SJCRH30 (cell line): ENCODE measurements at regions not wholly inside any gene's neighbourhood (a gene's known extent, or its start where the extent isn't known, plus 50 kb on each side); places are given as distances from the start of the nearest gene placed in this dataset.

Experiments
- DNase-seq, 2 experiments: peaks; one replicate each; pipeline ENCODE4 v3.0.0-alpha.2; 2015 to 2020
- H3K27ac ChIP-seq: fragments of 250-450 bp; sonication (Bioruptor Pico); 2 replicates; pipeline ENCODE4 v1.5.1; 2020; ENCODE audit warnings: mild to moderate bottlenecking, moderate library complexity
- H3K27me3 ChIP-seq: fragments of 250-450 bp; sonication (Bioruptor Pico); 2 replicates; pipeline ENCODE4 v1.5.1; 2020; ENCODE audit warnings: mild to moderate bottlenecking, moderate library complexity
- H3K36me3 ChIP-seq: fragments of 250-450 bp; sonication (Bioruptor Pico); 2 replicates; pipeline ENCODE4 v1.5.1; 2020; ENCODE audit warnings: mild to moderate bottlenecking, moderate library complexity
- H3K4me1 ChIP-seq: fragments of 250-450 bp; sonication (Bioruptor Pico); 2 replicates; pipeline ENCODE4 v1.5.1; 2020; ENCODE audit warnings: mild to moderate bottlenecking, moderate library complexity
- H3K4me3 ChIP-seq: fragments of 250-450 bp; sonication (Bioruptor Pico); 2 replicates; pipeline ENCODE4 v1.5.1; 2020; ENCODE audit warnings: mild to moderate bottlenecking, moderate library complexity
- H3K9me3 ChIP-seq: fragments of 250-450 bp; sonication (Bioruptor Pico); replicated peaks from 2 replicates; pipeline ENCODE4 v1.5.1; 2020; ENCODE audit warnings: mild to moderate bottlenecking, moderate library complexity

GRCh38 chr14:87652278-87652677, 340.7 kb downstream of the GALC start:
- Histone ChIP-seq H3K4me3 (no peak overlapping the region), H3K27ac (no peak overlapping the region), H3K27me3 (no peaks in the 10 kb centered on the region), H3K36me3 (no peaks in the 10 kb centered on the region), H3K9me3 (no peaks in the 10 kb centered on the region), H3K4me1 (no peaks in the 10 kb centered on the region)
- DNase-seq = no peak

GRCh38 chr14:87644689-87645088, 348.3 kb downstream of the GALC start:
- no peak for DNase-seq
- H3K27ac ChIP-seq = no peak overlapping the region
- no peak overlapping the region for H3K4me3 ChIP-seq
- H3K36me3 ChIP-seq = no peaks in the 10 kb centered on the region
- no peaks in the 10 kb centered on the region for H3K9me3 ChIP-seq
- H3K27me3 ChIP-seq = no peaks in the 10 kb centered on the region
- H3K4me1 ChIP-seq = no peaks in the 10 kb centered on the region

GRCh38 chr14:87643005-87643404, 350.0 kb downstream of the GALC start:
- H3K36me3 ChIP-seq = no peaks in the 10 kb centered on the region

GRCh38 chr14:87640553-87640952, 352.4 kb downstream of the GALC start:
- no peak for DNase-seq
- H3K27me3 ChIP-seq = no peaks in the 10 kb centered on the region
- H3K36me3 ChIP-seq = no peaks in the 10 kb centered on the region
- H3K27ac ChIP-seq = no peak overlapping the region
- no peak overlapping the region for H3K4me3 ChIP-seq
- no peaks in the 10 kb centered on the region for H3K4me1 ChIP-seq
- H3K9me3 ChIP-seq = no peaks in the 10 kb centered on the region

More at GRCh38 chr14:87643005-87643404, 350.0 kb downstream of the GALC start:
- no peaks in the 10 kb centered on the region for H3K4me1 ChIP-seq
- H3K27ac ChIP-seq = no peak overlapping the region
- no peak overlapping the region for H3K4me3 ChIP-seq
- peak in 1 of 2 experiments; percentile 5 for DNase-seq
- H3K9me3 ChIP-seq = no peaks in the 10 kb centered on the region
- no peaks in the 10 kb centered on the region for H3K27me3 ChIP-seq

GRCh38 chr14:87638196-87638595, 354.8 kb downstream of the GALC start:
- H3K27me3 ChIP-seq = no peaks in the 10 kb centered on the region
- H3K36me3 ChIP-seq = no peaks in the 10 kb centered on the region
- no peak overlapping the region for H3K27ac ChIP-seq
- no peak overlapping the region for H3K4me3 ChIP-seq
- H3K4me1 ChIP-seq = no peaks in the 10 kb centered on the region
- DNase-seq = no peak
- no peaks in the 10 kb centered on the region for H3K9me3 ChIP-seq

GRCh38 chr14:87635442-87635841, 357.5 kb downstream of the GALC start:
- Histone ChIP-seq H3K27ac (no peak overlapping the region), H3K4me3 (no peak overlapping the region), H3K4me1 (peaks cover 7% of the 10 kb centered on the region; the same call in 1 of the 2 replicates), H3K9me3 (no peaks in the 10 kb centered on the region), H3K27me3 (no peaks in the 10 kb centered on the region), H3K36me3 (no peaks in the 10 kb centered on the region)
- DNase-seq = no peak

- DNase-seq = no peak
- Histone ChIP-seq H3K27me3 (no peaks in the 10 kb centered on the region), H3K27ac (no peak overlapping the region), H3K9me3 (no peaks in the 10 kb centered on the region), H3K4me1 (peaks cover 20% of the 10 kb centered on the region), H3K4me3 (no peak overlapping the region), H3K36me3 (no peaks in the 10 kb centered on the region)
These were observed 360.2 kb downstream of the GALC start for GRCh38 chr14:87632796-87633195.

GRCh38 chr14:87630846-87631245, 362.1 kb downstream of the GALC start:
- H3K27ac ChIP-seq = peak overlapping the region; percentile 28; the same call in 1 of the 2 replicates
- no peak overlapping the region for H3K4me3 ChIP-seq
- no peaks in the 10 kb centered on the region for H3K27me3 ChIP-seq
- H3K9me3 ChIP-seq = no peaks in the 10 kb centered on the region
- no peaks in the 10 kb centered on the region for H3K36me3 ChIP-seq
- DNase-seq = peak in 1 of 2 experiments; percentile 29
- H3K4me1 ChIP-seq = peaks cover 21% of the 10 kb centered on the region

- Histone ChIP-seq H3K27me3 (no peaks in the 10 kb centered on the region), H3K4me3 (no peak overlapping the region)
- DNase-seq = no peak
These were observed 363.2 kb downstream of the GALC start for GRCh38 chr14:87629788-87630187.

GRCh38 chr14:87628780-87629179, 364.2 kb downstream of the GALC start:
- H3K9me3 ChIP-seq = no peaks in the 10 kb centered on the region
- DNase-seq = no peak
- no peak overlapping the region for H3K4me3 ChIP-seq
- peak overlapping the region; percentile 23; the same call in 1 of the 2 replicates for H3K27ac ChIP-seq
- peaks cover 21% of the 10 kb centered on the region for H3K4me1 ChIP-seq
- no peaks in the 10 kb centered on the region for H3K27me3 ChIP-seq
- H3K36me3 ChIP-seq = no peaks in the 10 kb centered on the region

More at GRCh38 chr14:87629788-87630187, 363.2 kb downstream of the GALC start:
- H3K36me3 ChIP-seq = no peaks in the 10 kb centered on the region
- H3K9me3 ChIP-seq = no peaks in the 10 kb centered on the region
- peaks cover 21% of the 10 kb centered on the region for H3K4me1 ChIP-seq
- H3K27ac ChIP-seq = no peak overlapping the region

- peak; percentile 58 to 74 for DNase-seq
- no peaks in the 10 kb centered on the region for H3K9me3 ChIP-seq
- peak overlapping the region; percentile 23; the same call in 1 of the 2 replicates for H3K27ac ChIP-seq
- peaks cover 21% of the 10 kb centered on the region for H3K4me1 ChIP-seq
- H3K27me3 ChIP-seq = no peaks in the 10 kb centered on the region
- no peaks in the 10 kb centered on the region for H3K36me3 ChIP-seq
- H3K4me3 ChIP-seq = no peak overlapping the region
These were observed 364.9 kb downstream of the GALC start for GRCh38 chr14:87628129-87628528.

- no peaks in the 10 kb centered on the region for H3K9me3 ChIP-seq
- no peaks in the 10 kb centered on the region for H3K36me3 ChIP-seq
- no peak overlapping the region for H3K4me3 ChIP-seq
These were observed 366.7 kb downstream of the GALC start for GRCh38 chr14:87626266-87626665.

GRCh38 chr14:87623616-87624015, 369.4 kb downstream of the GALC start:
- H3K36me3 ChIP-seq = no peaks in the 10 kb centered on the region
- no peak overlapping the region for H3K27ac ChIP-seq
- no peak for DNase-seq
- H3K4me3 ChIP-seq = no peak overlapping the region
- peaks cover 7% of the 10 kb centered on the region for H3K4me1 ChIP-seq
- no peaks in the 10 kb centered on the region for H3K9me3 ChIP-seq
- H3K27me3 ChIP-seq = no peaks in the 10 kb centered on the region

More at GRCh38 chr14:87626266-87626665, 366.7 kb downstream of the GALC start:
- Histone ChIP-seq H3K27ac (no peak overlapping the region), H3K27me3 (no peaks in the 10 kb centered on the region), H3K4me1 (peaks cover 21% of the 10 kb centered on the region)
- no peak for DNase-seq

GRCh38 chr14:87617079-87617478, 375.9 kb downstream of the GALC start:
- DNase-seq = no peak
- no peaks in the 10 kb centered on the region for H3K36me3 ChIP-seq
- no peaks in the 10 kb centered on the region for H3K9me3 ChIP-seq
- H3K4me3 ChIP-seq = no peak overlapping the region
- no peaks in the 10 kb centered on the region for H3K27me3 ChIP-seq
- no peak overlapping the region for H3K27ac ChIP-seq
- H3K4me1 ChIP-seq = no peaks in the 10 kb centered on the region

GRCh38 chr14:87615822-87616679, 376.9 kb downstream of the GALC start:
- no peaks in the 10 kb centered on the region for H3K9me3 ChIP-seq
- no peak overlapping the region for H3K4me3 ChIP-seq
- peak; percentile 46 to 82 for DNase-seq
- H3K36me3 ChIP-seq = no peaks in the 10 kb centered on the region
- no peaks in the 10 kb centered on the region for H3K27me3 ChIP-seq
- H3K4me1 ChIP-seq = no peaks in the 10 kb centered on the region
- H3K27ac ChIP-seq = no peak overlapping the region

GRCh38 chr14:87615047-87615446, 377.9 kb downstream of the GALC start:
- Histone ChIP-seq H3K27me3 (no peaks in the 10 kb centered on the region), H3K9me3 (no peaks in the 10 kb centered on the region), H3K4me3 (no peak overlapping the region), H3K4me1 (no peaks in the 10 kb centered on the region), H3K36me3 (no peaks in the 10 kb centered on the region), H3K27ac (no peak overlapping the region)
- no peak for DNase-seq
